Lower leg skin (tissue), 3 donors: ENCODE measurements at regions not wholly inside any gene's neighbourhood (a gene's known extent, or its start where the extent isn't known, plus 50 kb on each side); places are given as distances from the start of the nearest gene placed in this dataset.

ENCODE experiments used
- POLR2A ChIP-seq, 2 donors: fragments of 450-650 bp; IDR thresholded peaks; one replicate each; pipeline ENCODE4 v1.6.1; 2016 to 2017; ENCODE audit warnings: antibody characterized with exemption in 2 of 2, mild to moderate bottlenecking in 1 of 2, moderate library complexity in 1 of 2
- TF ChIP-seq, protein P1 (sequence below), 3 donors: fragments of 450-650 bp; IDR thresholded peaks; one replicate each; pipeline ENCODE4 v1.5.1; 2016; ENCODE audit warnings: antibody characterized with exemption in 3 of 3, mild to moderate bottlenecking in 3 of 3, moderate library complexity in 2 of 3

DNA sequence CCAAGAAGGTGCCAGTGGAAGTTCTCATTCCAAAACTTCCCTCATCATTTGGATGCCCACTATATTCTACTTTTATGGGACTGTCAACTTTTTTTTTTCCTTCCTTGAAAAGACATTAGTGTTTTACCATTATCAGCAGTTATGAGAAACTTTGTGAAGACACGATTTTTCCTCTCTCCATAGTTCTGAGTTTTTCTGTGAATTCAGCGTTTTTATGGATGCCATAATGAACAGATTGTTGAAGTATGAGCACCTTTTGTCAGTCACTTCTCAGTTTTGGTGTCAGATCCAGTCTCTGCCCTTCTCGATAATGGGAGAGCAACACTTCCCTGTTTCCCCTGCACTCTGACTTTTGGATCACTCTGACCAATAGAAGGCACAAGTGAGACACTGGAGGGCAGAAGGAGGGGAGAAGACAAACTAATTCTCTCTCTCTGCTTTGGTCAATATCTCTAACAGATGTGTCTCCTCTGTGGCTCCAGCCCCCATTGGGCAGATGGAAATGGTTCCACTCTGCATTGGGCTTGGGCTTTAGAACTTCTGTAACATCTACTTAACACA is 53.5 kb upstream of the FN1 start:
- TF ChIP-seq, protein P1, sequence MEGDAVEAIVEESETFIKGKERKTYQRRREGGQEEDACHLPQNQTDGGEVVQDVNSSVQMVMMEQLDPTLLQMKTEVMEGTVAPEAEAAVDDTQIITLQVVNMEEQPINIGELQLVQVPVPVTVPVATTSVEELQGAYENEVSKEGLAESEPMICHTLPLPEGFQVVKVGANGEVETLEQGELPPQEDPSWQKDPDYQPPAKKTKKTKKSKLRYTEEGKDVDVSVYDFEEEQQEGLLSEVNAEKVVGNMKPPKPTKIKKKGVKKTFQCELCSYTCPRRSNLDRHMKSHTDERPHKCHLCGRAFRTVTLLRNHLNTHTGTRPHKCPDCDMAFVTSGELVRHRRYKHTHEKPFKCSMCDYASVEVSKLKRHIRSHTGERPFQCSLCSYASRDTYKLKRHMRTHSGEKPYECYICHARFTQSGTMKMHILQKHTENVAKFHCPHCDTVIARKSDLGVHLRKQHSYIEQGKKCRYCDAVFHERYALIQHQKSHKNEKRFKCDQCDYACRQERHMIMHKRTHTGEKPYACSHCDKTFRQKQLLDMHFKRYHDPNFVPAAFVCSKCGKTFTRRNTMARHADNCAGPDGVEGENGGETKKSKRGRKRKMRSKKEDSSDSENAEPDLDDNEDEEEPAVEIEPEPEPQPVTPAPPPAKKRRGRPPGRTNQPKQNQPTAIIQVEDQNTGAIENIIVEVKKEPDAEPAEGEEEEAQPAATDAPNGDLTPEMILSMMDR (IDR thresholded peaks at IDR 0.05) = no peak
- no peak for TF ChIP-seq POLR2A (IDR thresholded peaks at IDR 0.05)
